GM13977 (cell line): ENCODE measurements at regions not wholly inside any gene's neighbourhood (a gene's known extent, or its start where the extent isn't known, plus 50 kb on each side); places are given as distances from the start of the nearest gene placed in this dataset.

Experiments
- DNase-seq: peaks from one replicate; pipeline ENCODE4 v3.0.0; 2012; ENCODE audit warnings: low spot score
- in situ Hi-C: fragments of 300-500 bp; cut with MboI; formaldehyde crosslinking; loops from one replicate; pipeline ENCODE4 v1.12.0; 2022; ENCODE audit warnings: low sequenced_read_pairs, low pct_unique_long_range_greater_than_20kb, mixed read lengths, inconsistent platforms; ENCODE audit not compliant: unreplicated experiment
- TF ChIP-seq, protein P1 (sequence below): IDR thresholded peaks from 2 replicates; pipeline ENCODE4 v1.5.1; 2012; ENCODE audit warnings: mild to moderate bottlenecking, control low read depth; ENCODE audit not compliant: insufficient read depth; ENCODE audit errors: extremely low read depth, missing control alignments

DNA sequence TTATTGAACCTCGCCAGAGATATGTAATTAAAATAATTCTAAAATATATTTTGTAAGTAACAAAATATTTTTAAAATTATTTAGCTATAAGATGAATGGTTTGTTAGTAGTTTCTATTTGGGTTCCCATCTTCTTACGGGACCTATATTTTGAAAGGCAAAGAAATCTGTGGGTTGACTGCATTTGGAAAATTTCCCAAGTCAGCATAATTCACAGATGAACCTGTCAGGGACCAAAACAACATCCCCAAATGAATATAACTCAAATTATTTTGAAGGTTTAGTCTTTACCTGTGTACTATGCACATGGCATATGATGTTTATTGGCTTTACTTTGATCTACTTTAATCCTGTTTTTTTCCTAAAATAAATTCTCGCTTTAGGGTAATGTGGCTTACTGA lies 607.4 kb upstream of the JAG1 start:
- TF ChIP-seq, protein P1, sequence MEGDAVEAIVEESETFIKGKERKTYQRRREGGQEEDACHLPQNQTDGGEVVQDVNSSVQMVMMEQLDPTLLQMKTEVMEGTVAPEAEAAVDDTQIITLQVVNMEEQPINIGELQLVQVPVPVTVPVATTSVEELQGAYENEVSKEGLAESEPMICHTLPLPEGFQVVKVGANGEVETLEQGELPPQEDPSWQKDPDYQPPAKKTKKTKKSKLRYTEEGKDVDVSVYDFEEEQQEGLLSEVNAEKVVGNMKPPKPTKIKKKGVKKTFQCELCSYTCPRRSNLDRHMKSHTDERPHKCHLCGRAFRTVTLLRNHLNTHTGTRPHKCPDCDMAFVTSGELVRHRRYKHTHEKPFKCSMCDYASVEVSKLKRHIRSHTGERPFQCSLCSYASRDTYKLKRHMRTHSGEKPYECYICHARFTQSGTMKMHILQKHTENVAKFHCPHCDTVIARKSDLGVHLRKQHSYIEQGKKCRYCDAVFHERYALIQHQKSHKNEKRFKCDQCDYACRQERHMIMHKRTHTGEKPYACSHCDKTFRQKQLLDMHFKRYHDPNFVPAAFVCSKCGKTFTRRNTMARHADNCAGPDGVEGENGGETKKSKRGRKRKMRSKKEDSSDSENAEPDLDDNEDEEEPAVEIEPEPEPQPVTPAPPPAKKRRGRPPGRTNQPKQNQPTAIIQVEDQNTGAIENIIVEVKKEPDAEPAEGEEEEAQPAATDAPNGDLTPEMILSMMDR, result no peak
- in situ Hi-C loops, result no loop called here
- no peak for DNase-seq

DNA sequence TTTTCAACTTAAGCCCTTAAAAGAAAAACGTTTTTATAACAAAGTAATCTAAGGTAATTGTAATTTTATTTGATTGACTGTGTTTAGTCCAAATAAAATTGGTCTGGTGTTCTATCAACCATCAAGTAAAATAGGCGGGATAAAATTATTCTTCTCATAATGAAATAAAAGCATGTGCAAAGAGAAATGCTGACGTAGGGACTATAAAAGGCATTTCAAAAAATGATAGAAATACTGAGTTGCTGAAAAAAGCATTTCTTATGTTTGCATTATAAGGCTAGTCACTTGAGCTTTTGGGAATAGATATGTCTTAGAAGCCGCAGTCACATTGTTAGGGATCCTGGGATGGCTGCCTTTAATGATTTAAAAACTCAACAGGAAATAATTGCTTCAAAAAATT lies 608.0 kb upstream of the JAG1 start:
- in situ Hi-C loops, result no loop called here

DNA sequence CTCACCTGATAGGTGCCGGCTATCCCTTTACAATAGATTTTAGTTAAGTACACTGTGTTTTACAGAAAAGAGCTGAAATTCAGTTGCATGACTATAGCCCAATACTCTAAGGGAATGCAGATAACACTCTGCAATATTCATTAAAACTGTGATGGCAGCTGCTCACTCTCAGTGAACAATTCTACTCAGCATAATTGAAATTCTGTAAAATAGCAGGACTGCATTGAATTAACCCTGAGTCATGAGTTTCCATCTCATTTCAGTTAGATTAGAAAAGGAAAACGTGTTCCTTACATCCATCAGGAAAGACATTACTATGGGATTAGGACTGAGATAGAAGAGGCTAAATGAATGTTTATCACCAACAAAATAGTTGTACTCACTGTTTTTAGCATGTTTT lies 613.3 kb upstream of the JAG1 start:
- in situ Hi-C loops, result no loop called here
- TF ChIP-seq, protein P1, result no peak

More for the DNA sequence above, 608.0 kb upstream of the JAG1 start:
- TF ChIP-seq, protein P1, result no peak
- DNase-seq, result no peak

DNA sequence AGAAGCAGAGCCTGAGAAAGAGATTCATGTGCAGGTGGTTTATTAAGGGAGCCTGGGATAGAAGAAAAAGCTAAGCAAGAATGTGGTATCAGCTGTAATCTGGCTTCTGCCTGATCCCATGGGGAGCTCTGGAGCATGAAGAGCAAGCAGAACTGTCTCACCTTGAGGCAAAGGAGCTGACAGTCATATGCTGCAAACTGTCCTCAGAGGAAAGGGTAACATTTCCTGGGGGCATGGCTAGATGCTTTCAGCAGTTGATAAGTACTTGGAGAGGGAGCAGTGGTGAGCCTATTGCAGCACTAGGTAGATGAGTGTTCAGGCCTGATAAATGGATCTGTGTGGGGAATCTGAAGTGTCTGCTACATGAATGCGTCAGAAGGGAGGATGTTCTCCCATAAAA lies 621.5 kb upstream of the BTBD3 start:
- in situ Hi-C loops, result no loop called here
- DNase-seq, result no peak
- TF ChIP-seq, protein P1, result no peak

More for the DNA sequence above, 613.3 kb upstream of the JAG1 start:
- no peak for DNase-seq

DNA sequence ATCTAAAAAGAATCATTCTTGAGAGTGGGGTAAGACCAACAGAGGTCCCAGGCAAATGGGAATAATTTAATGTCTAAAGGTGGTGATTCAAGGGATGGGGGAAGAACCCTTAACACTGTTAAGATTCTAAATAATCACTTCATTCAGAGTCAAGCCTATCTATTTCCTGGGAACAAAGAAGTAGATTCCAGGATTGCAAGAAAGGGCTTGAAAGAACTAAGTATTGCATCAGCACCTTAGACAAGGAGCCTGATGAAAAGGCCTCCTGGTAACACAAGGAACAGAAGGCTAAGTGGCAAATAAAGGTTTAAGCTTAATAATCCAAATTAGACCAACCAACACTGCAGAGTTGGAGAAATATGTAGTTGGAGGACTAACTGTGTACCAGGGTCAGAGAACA lies 620.7 kb upstream of the BTBD3 start:
- TF ChIP-seq, protein P1, result no peak
- no peak for DNase-seq
- in situ Hi-C loops, result no loop called here

DNA sequence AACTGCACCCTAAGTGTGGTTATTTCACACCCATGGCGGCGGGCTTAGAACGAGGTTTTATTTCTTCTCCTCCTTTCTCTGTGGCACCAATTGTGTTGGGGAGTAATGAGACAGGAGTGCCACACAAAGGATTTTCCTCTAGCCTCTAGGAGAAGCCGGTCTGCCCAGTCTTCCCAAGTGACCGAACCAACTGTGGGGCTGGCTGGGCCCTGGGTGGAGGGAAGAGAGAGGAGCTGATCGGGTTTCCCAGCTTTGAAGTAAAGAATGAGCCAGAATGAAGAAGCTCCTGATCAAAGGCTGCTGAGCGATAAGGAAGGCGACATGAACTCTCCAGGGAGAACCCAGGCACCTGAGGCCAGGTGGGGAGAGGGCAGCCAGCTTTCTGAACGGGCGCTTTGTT lies 616.0 kb upstream of the BTBD3 start:
- in situ Hi-C loops, result no loop called here
- DNase-seq, result no peak

More for the DNA sequence above, 616.0 kb upstream of the BTBD3 start:
- TF ChIP-seq, protein P1, result no peak
